H1 (cell line): ENCODE measurements at regions not wholly inside any gene's neighbourhood (a gene's known extent, or its start where the extent isn't known, plus 50 kb on each side); places are given as distances from the start of the nearest gene placed in this dataset.

ENCODE experiments used
- CTCF ChIA-PET: fragments of 300-600 bp; sonication (Branson Sonifier 250); formaldehyde crosslinking; loops from one replicate; lab custom pipeline; 2021; ENCODE audit not compliant: partially characterized antibody; lab: Charles Lee
- POLR2A ChIA-PET: fragments of 300-600 bp; sonication (Branson Sonifier 250); formaldehyde crosslinking; loops from one replicate; lab custom pipeline; 2021; ENCODE audit warnings: inconsistent platforms; ENCODE audit not compliant: partially characterized antibody; lab: Charles Lee
- DNase-seq, 2 experiments: peaks; one replicate each; pipeline versions ENCODE4 v3.0.0 to v3.0.0-alpha.2; 2010 to 2022; ENCODE audit warnings: low spot score in 2 of 2, low read depth in 1 of 2, mixed read lengths in 1 of 2
- FAIRE-seq: peaks from 2 replicates; lab custom pipeline; 2011; peaks lifted over from hg19 to GRCh38; lab: Jason Lieb, UNC
- H2AFZ ChIP-seq: 2 replicates; pipeline ENCODE4 v1.8.1; 2012; ENCODE audit warnings: low read length, inconsistent platforms
- H2AK5ac ChIP-seq: 2 replicates; pipeline ENCODE4 v1.6.1; 2013; ENCODE audit warnings: low read depth, low read length
- H2BK120ac ChIP-seq: replicated peaks from 2 replicates; pipeline ENCODE3; 2013; ENCODE audit warnings: low read depth, low read length, inconsistent platforms
- H2BK12ac ChIP-seq: 2 replicates; pipeline ENCODE4 v1.6.1; 2013; ENCODE audit warnings: low read depth, low read length
- H2BK15ac ChIP-seq: 2 replicates; pipeline ENCODE4 v1.6.1; 2013; ENCODE audit warnings: low read length
- H2BK20ac ChIP-seq: 2 replicates; pipeline ENCODE4 v1.6.1; 2013; ENCODE audit warnings: low read length
- H2BK5ac ChIP-seq: 2 replicates; pipeline ENCODE4 v1.6.1; 2013; ENCODE audit warnings: low read depth, low read length
- H3K14ac ChIP-seq: 2 replicates; pipeline ENCODE4 v1.6.1; 2013; ENCODE audit warnings: inconsistent platforms; ENCODE audit not compliant: insufficient read length
- H3K18ac ChIP-seq: 2 replicates; pipeline ENCODE4 v1.6.1; 2013; ENCODE audit warnings: low read length; ENCODE audit errors: extremely low read depth
- H3K23ac ChIP-seq: 2 replicates; pipeline ENCODE4 v1.6.1; 2013; ENCODE audit warnings: inconsistent platforms; ENCODE audit not compliant: insufficient read length
- H3K23me2 ChIP-seq: 2 replicates; pipeline ENCODE4 v1.6.1; 2013; ENCODE audit warnings: low read depth, low read length
- H3K27ac ChIP-seq: 2 replicates; pipeline ENCODE4 v1.6.1; 2011; ENCODE audit warnings: low read depth, low read length, inconsistent platforms
- H3K27me3 ChIP-seq, 4 experiments: replicated peaks in 1 of 4; 1 replicate in 1 of 4; 2 replicates in 3 of 4; pipeline versions ENCODE4 v1.6.1 to v1.8.1; 2011 to 2013; ENCODE audit warnings: low read length in 3 of 4, mild to moderate bottlenecking in 3 of 4, inconsistent platforms in 2 of 4, mixed read lengths in 2 of 4, moderate library complexity in 1 of 4; ENCODE audit not compliant: control insufficient read depth in 3 of 4, insufficient read depth in 3 of 4; ENCODE audit errors: extremely low read depth in 1 of 4
- H3K36me3 ChIP-seq, 4 experiments: 2 replicates each; pipeline versions ENCODE4 v1.6.1 to v1.8.1; 2011 to 2013; ENCODE audit warnings: mild to moderate bottlenecking in 4 of 4, low read length in 3 of 4, moderate library complexity in 2 of 4, control low read depth in 1 of 4, inconsistent platforms in 1 of 4; ENCODE audit not compliant: insufficient read depth in 4 of 4, control insufficient read depth in 2 of 4
- H3K4ac ChIP-seq: replicated peaks from 2 replicates; pipeline ENCODE3; 2013; ENCODE audit warnings: low read length, low read depth, mixed read lengths, inconsistent platforms; ENCODE audit not compliant: insufficient read length
- H3K4me1 ChIP-seq, 4 experiments: replicated peaks in 1 of 4; 1 replicate in 1 of 4; 2 replicates in 3 of 4; pipeline versions ENCODE4 v1.6.1 to v1.8.1; 2011 to 2013; ENCODE audit warnings: low read length in 3 of 4, inconsistent platforms in 2 of 4, mixed read lengths in 1 of 4; ENCODE audit not compliant: insufficient read depth in 4 of 4, control insufficient read depth in 3 of 4
- H3K4me2 ChIP-seq, 2 experiments: 2 replicates each; pipeline versions ENCODE4 v1.6.1 to v1.8.1; 2011 to 2013; ENCODE audit warnings: low read depth in 2 of 2, low read length in 2 of 2, control low read depth in 1 of 2, inconsistent platforms in 1 of 2, mild to moderate bottlenecking in 1 of 2; ENCODE audit not compliant: insufficient read depth in 1 of 2
- H3K4me3 ChIP-seq, 4 experiments: fragments of 200-600, 300-600 bp in 1 of 4; sonication (generic), shearing (Covaris generic), sonication (Bioruptor Twin) in 1 of 4; 2 replicates each; pipeline versions ENCODE4 v1.5.1 to v1.8.1; 2011 to 2016; ENCODE audit warnings: low read length in 4 of 4, low read depth in 3 of 4, control low read depth in 2 of 4, inconsistent platforms in 2 of 4, mild to moderate bottlenecking in 2 of 4, mixed read lengths in 1 of 4, moderate library complexity in 1 of 4; ENCODE audit not compliant: insufficient read depth in 2 of 4; ENCODE audit errors: extremely low read depth in 1 of 4
- H3K56ac ChIP-seq: replicated peaks from 2 replicates; pipeline ENCODE3; 2013; ENCODE audit warnings: low read depth, mild to moderate bottlenecking, mixed read lengths, low read length, inconsistent platforms; ENCODE audit not compliant: insufficient read length
- H3K79me1 ChIP-seq: 2 replicates; pipeline ENCODE4 v1.6.1; 2013; ENCODE audit warnings: low read depth, low read length, control low read depth
- H3K79me2 ChIP-seq, 2 experiments: 2 replicates each; pipeline versions ENCODE4 v1.6.1 to v1.8.1; 2012 to 2013; ENCODE audit warnings: low read length in 2 of 2, mild to moderate bottlenecking in 2 of 2, inconsistent platforms in 1 of 2; ENCODE audit not compliant: insufficient read depth in 2 of 2, control insufficient read depth in 1 of 2
- H3K9ac ChIP-seq, 4 experiments: replicated peaks in 1 of 4; 1 replicate in 1 of 4; 2 replicates in 3 of 4; pipeline versions ENCODE4 v1.6.1 to v1.8.1; 2011 to 2013; ENCODE audit warnings: low read depth in 3 of 4, low read length in 3 of 4, control low read depth in 2 of 4, mild to moderate bottlenecking in 2 of 4, moderate library complexity in 2 of 4, inconsistent platforms in 1 of 4; ENCODE audit errors: extremely low read depth in 1 of 4
- H3K9me3 ChIP-seq, 2 experiments: 2 replicates each; pipeline versions ENCODE4 v1.6.1 to v1.8.1; 2012 to 2013; ENCODE audit warnings: mild to moderate bottlenecking in 2 of 2, moderate library complexity in 2 of 2, control low read depth in 1 of 2, inconsistent platforms in 1 of 2, low read depth in 1 of 2, low read length in 1 of 2, mixed read lengths in 1 of 2; ENCODE audit not compliant: insufficient read depth in 2 of 2
- H4K20me1 ChIP-seq, 2 experiments: replicated peaks in 1 of 2; 2 replicates each; pipeline versions ENCODE3 to v1.8.1; 2011 to 2013; ENCODE audit warnings: inconsistent platforms in 2 of 2, low read length in 2 of 2, mild to moderate bottlenecking in 1 of 2; ENCODE audit not compliant: insufficient read depth in 2 of 2, control insufficient read depth in 1 of 2
- H4K5ac ChIP-seq: 2 replicates; pipeline ENCODE4 v1.6.1; 2013; ENCODE audit warnings: low read length, low read depth, mixed read lengths, inconsistent platforms; ENCODE audit not compliant: insufficient read length
- H4K8ac ChIP-seq: 2 replicates; pipeline ENCODE4 v1.8.0; 2013; ENCODE audit warnings: mild to moderate bottlenecking, moderate library complexity, low read length, inconsistent platforms; ENCODE audit not compliant: insufficient read depth; ENCODE audit errors: extremely low read depth
- H4K91ac ChIP-seq: replicated peaks from 2 replicates; pipeline ENCODE3; 2013; ENCODE audit warnings: low read length, mixed read lengths, inconsistent platforms; ENCODE audit not compliant: insufficient read length
- CREB1 ChIP-seq: IDR thresholded peaks from 2 replicates; pipeline ENCODE4 v1.6.1; 2012; ENCODE audit warnings: inconsistent platforms
- GABPA ChIP-seq: IDR thresholded peaks from 2 replicates; pipeline ENCODE4 v1.6.1; 2011; ENCODE audit warnings: mild to moderate bottlenecking, low read length, moderate library complexity, borderline replicate concordance; ENCODE audit not compliant: insufficient read depth
- JUN ChIP-seq: IDR thresholded peaks from 2 replicates; pipeline ENCODE4 v1.6.1; 2011; ENCODE audit warnings: low read depth, mild to moderate bottlenecking, improper control_type of control experiment, low read length
- JUND ChIP-seq: IDR thresholded peaks from 2 replicates; pipeline ENCODE4 v1.6.1; 2011; ENCODE audit warnings: mild to moderate bottlenecking, improper control_type of control experiment, low read length
- KDM5A ChIP-seq: fragments of 200-600 bp; IDR thresholded peaks from 2 replicates; pipeline ENCODE4 v1.7.1; 2012; ENCODE audit warnings: mild to moderate bottlenecking, low read length, inconsistent platforms, mixed read lengths
- POLR2AphosphoS5 ChIP-seq: IDR thresholded peaks from 2 replicates; pipeline ENCODE4 v1.6.1; 2011; ENCODE audit warnings: low read depth, low read length
- RBBP5 ChIP-seq: IDR thresholded peaks from 2 replicates; pipeline ENCODE4 v1.7.1; 2012; ENCODE audit warnings: low read depth, mild to moderate bottlenecking, inconsistent platforms, low read length, moderate library complexity, borderline replicate concordance
- SAP30 ChIP-seq: fragments of 300-600 bp; sonication (generic); IDR thresholded peaks from 2 replicates; pipeline ENCODE4 v1.7.1; 2012; ENCODE audit warnings: low read length, moderate library complexity, mild to moderate bottlenecking, inconsistent platforms; ENCODE audit not compliant: insufficient read depth, insufficient replicate concordance
- SIN3A ChIP-seq, 2 experiments: IDR thresholded peaks in 1 of 2; conservative IDR thresholded peaks in 1 of 2; 2 replicates each; pipeline ENCODE4 v1.6.1; 2011 to 2012; ENCODE audit warnings: low read length in 2 of 2, improper control_type of control experiment in 1 of 2, low read depth in 1 of 2, mild to moderate bottlenecking in 1 of 2
- SUZ12 ChIP-seq: fragments of 200-600 bp; sonication (generic); IDR thresholded peaks from 2 replicates; pipeline ENCODE4 v1.6.1; 2012; ENCODE audit warnings: mild to moderate bottlenecking, inconsistent platforms, low read length, moderate library complexity, mixed read lengths
- ZNF274 ChIP-seq: IDR thresholded peaks from 2 replicates; pipeline ENCODE4 v1.7.0; 2012; ENCODE audit warnings: low read length, borderline replicate concordance; ENCODE audit errors: extremely low read depth
- WGBS, 2 experiments: shearing (Covaris generic) in 1 of 2; methylation state at CpG; one replicate each; pipeline versions ENCODE4 v1.1.6 to v1.1.7; 2013 to 2015; ENCODE audit warnings: low lambda C conversion rate in 2 of 2, mixed read lengths in 2 of 2, inconsistent platforms in 1 of 2, low coverage in 1 of 2, missing lambda C conversion rate in 1 of 2; ENCODE audit not compliant: insufficient replicate concordance in 2 of 2, insufficient coverage in 1 of 2, insufficient read length in 1 of 2; ENCODE audit errors: extremely low coverage in 1 of 2, missing lambda C conversion rate in 1 of 2; 5-methylcytosine and 5-hydroxymethylcytosine counted together

GRCh38 chr3:162094301-162094700 lies 597.7 kb downstream of the OTOL1 start:
- Histone ChIP-seq H3K36me3 (no peaks in the 10 kb centered on the region), H2BK12ac (no peak overlapping the region), H3K9me3 (no peaks in the 10 kb centered on the region), H3K18ac (no peak overlapping the region), H2BK5ac (no peak overlapping the region)
- no peak for FAIRE-seq
- TF ChIP-seq CREB1, result no peak
- no peak for TF ChIP-seq KDM5A
- no peak for TF ChIP-seq JUN
- no peak for TF ChIP-seq GABPA
- TF ChIP-seq RBBP5, result no peak
- no peak for TF ChIP-seq POLR2AphosphoS5
- TF ChIP-seq SAP30, result no peak
- TF ChIP-seq ZNF274, result no peak
- TF ChIP-seq SUZ12, result no peak
- TF ChIP-seq SIN3A (conservative IDR thresholded peaks at IDR 0.05 in 1 of 2, IDR thresholded peaks at IDR 0.05 in 1 of 2; ENCODE audit: low read depth in 1 of 2, low read length in 2 of 2), result no peak
- TF ChIP-seq JUND, result no peak
- TF ChIP-seq, all 59 proteins: peak for 0
- Histone ChIP-seq H2BK20ac (no peak overlapping the region), H4K91ac (no peak overlapping the region), H3K4me1 (no peaks in the 10 kb centered on the region), H3K23ac (no peak overlapping the region), H3K79me2 (no peaks in the 10 kb centered on the region), H3K27me3 (no peaks in the 10 kb centered on the region), H3K27ac (no peak overlapping the region), H3K56ac (no peak overlapping the region), H3K9ac (no peak overlapping the region), H4K8ac (no peak overlapping the region), H3K4me2 (no peak overlapping the region), H3K79me1 (no peaks in the 10 kb centered on the region), H4K20me1 (no peaks in the 10 kb centered on the region), H3K4ac (no peak overlapping the region), H2BK15ac (no peak overlapping the region), H2AFZ (no peak overlapping the region), H3K23me2 (no peaks in the 10 kb centered on the region), H3K4me3 (no peak overlapping the region), H2AK5ac (no peak overlapping the region), H4K5ac (no peak overlapping the region), H2BK120ac (no peak overlapping the region), H3K14ac (no peak overlapping the region)
- CTCF ChIA-PET, result interaction anchor here (1.4 kb wide), 1 partner anchor 53 kb away, joined by 3 read pairs; no protein-coding TSS in a partner anchor
- WGBS, 2 experiments, result 98% methylated on average over 3 of the region's 3 CpGs; no CpG with 5 or more reads in 1 of the 2 experiments
- POLR2A ChIA-PET, result no interaction called here
- no peak for DNase-seq
